ENCODE measurements at regions not wholly inside any gene's neighbourhood (a gene's known extent, or its start where the extent isn't known, plus 50 kb on each side); places are given as distances from the start of the nearest gene placed in this dataset.
"Not testable (repeated sequence)": the region's sequence is repeated elsewhere in the genome, so short reads cannot be mapped to it uniquely, and the experiment has no call there.

DNA sequence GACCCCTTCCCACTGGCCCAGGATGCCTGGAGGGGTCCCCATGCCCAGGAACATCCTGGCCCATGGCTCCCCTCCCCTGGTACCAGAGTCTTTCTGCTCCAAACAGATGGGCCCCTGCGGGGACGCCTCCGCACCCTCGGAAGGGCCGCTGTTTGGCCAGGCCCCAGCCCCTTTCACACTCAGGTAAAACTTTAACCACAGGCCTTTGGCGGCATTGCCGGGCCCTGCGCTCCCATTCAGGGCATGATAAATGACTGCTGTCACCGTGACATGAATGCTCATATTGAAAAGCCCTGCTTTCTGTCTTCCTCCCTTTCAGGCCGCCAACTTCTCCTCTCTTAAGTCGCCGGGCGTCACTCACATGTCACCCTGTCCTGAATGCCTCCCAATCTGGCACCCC is 141.5 kb upstream of the TOP1 start:
- Histone ChIP-seq H3K4me3 (ENCODE audit: insufficient read depth in 1 of 2, low read depth in 1 of 2, low read length in 2 of 2) (no peak overlapping the region), H3K27me3 (ENCODE audit: control insufficient read depth in 1 of 2, insufficient read depth in 1 of 2, low read length in 2 of 2) (peaks cover 3 to 43% of the 10 kb centered on the region in 2 experiments), H4K91ac (ENCODE audit: low read length) (no peak overlapping the region), H2BK12ac (ENCODE audit: low read length in 2 of 2) (no peak overlapping the region), H3K36me3 (ENCODE audit: control insufficient read depth in 1 of 2, insufficient read depth in 2 of 2, low read depth in 1 of 2, low read length in 2 of 2) (no peaks in the 10 kb centered on the region), H3K79me1 (replicated peaks; ENCODE audit: low read length, poor library complexity, severe bottlenecking) (no peaks in the 10 kb centered on the region), H3K18ac (ENCODE audit: low read depth in 1 of 2, low read length in 2 of 2) (no peak overlapping the region), H3K9ac (ENCODE audit: low read length) (no peak overlapping the region), H3K4me2 (ENCODE audit: low read length, poor library complexity, severe bottlenecking) (no peak overlapping the region), H4K8ac (ENCODE audit: low read length) (no peak overlapping the region), H2AK5ac (ENCODE audit: low read length, severe bottlenecking) (no peak overlapping the region), H2AFZ (ENCODE audit: low read depth, low read length) (no peak overlapping the region), H3K9me3 (ENCODE audit: control insufficient read depth, low read length) (no peaks in the 10 kb centered on the region), H3K14ac (ENCODE audit: low read length in 2 of 2) (no peak overlapping the region), H3K4ac (ENCODE audit: low read depth in 1 of 2, low read length in 2 of 2) (no peak overlapping the region), H3K4me1 (ENCODE audit: control insufficient read depth, insufficient read depth, low read depth, low read length) (no peaks in the 10 kb centered on the region), H2BK15ac (ENCODE audit: low read depth, poor library complexity, severe bottlenecking) (no peak overlapping the region), H2BK120ac (ENCODE audit: low read depth, low read length) (no peak overlapping the region), H3K27ac (ENCODE audit: low read length, poor library complexity, severe bottlenecking) (no peak overlapping the region), H2BK5ac (ENCODE audit: low read depth, low read length, poor library complexity, severe bottlenecking) (no peak overlapping the region), H3K23ac (ENCODE audit: low read length in 2 of 2) (no peak overlapping the region)
- no peak for DNase-seq
- 94% methylated on average over 13 of the region's 13 CpGs for WGBS

DNA sequence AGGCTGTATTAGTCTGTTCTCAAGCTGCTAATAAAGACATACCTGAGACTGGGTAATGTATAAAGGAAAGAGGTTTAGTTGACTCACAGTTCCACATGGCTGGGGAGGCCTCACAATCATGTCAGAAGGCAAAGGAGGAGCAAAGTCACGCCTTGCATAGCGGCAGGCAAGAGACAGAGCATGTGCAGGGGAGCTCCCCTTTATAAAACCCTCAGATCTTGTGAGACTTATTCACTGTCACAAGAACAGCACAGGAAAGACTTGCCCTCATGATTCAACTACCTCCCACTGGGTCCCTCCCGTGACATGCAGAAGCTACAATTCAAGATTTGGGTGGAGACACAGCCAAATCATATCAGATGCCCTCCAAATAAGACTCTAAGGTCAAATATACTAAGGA is 139.4 kb upstream of the TOP1 start:
- not testable (repeated sequence) for H3K79me1 ChIP-seq (replicated peaks; ENCODE audit: low read length, poor library complexity, severe bottlenecking); H3K23ac ChIP-seq (ENCODE audit: low read length in 2 of 2); H3K9ac ChIP-seq (ENCODE audit: low read length); H3K9me3 ChIP-seq (ENCODE audit: control insufficient read depth, low read length); H2BK12ac ChIP-seq (ENCODE audit: low read length in 2 of 2); H3K14ac ChIP-seq (ENCODE audit: low read length in 2 of 2); H3K4me1 ChIP-seq (ENCODE audit: control insufficient read depth, insufficient read depth, low read depth, low read length); H3K4me3 ChIP-seq (ENCODE audit: insufficient read depth in 1 of 2, low read depth in 1 of 2, low read length in 2 of 2); H4K91ac ChIP-seq (ENCODE audit: low read length); DNase-seq; H2BK5ac ChIP-seq (ENCODE audit: low read depth, low read length, poor library complexity, severe bottlenecking); H3K18ac ChIP-seq (ENCODE audit: low read depth in 1 of 2, low read length in 2 of 2); H3K4ac ChIP-seq (ENCODE audit: low read depth in 1 of 2, low read length in 2 of 2); H3K27ac ChIP-seq (ENCODE audit: low read length, poor library complexity, severe bottlenecking); H3K36me3 ChIP-seq (ENCODE audit: control insufficient read depth in 1 of 2, insufficient read depth in 2 of 2, low read depth in 1 of 2, low read length in 2 of 2); H2AFZ ChIP-seq (ENCODE audit: low read depth, low read length); H3K4me2 ChIP-seq (ENCODE audit: low read length, poor library complexity, severe bottlenecking); H2BK120ac ChIP-seq (ENCODE audit: low read depth, low read length); H2BK15ac ChIP-seq (ENCODE audit: low read depth, poor library complexity, severe bottlenecking); H2AK5ac ChIP-seq (ENCODE audit: low read length, severe bottlenecking); H4K8ac ChIP-seq (ENCODE audit: low read length)
- peaks cover 10 to 47% of the 10 kb centered on the region in 2 experiments for H3K27me3 ChIP-seq (ENCODE audit: control insufficient read depth in 1 of 2, insufficient read depth in 1 of 2, low read length in 2 of 2)
- 87% methylated on average over 3 of the region's 3 CpGs for WGBS

DNA sequence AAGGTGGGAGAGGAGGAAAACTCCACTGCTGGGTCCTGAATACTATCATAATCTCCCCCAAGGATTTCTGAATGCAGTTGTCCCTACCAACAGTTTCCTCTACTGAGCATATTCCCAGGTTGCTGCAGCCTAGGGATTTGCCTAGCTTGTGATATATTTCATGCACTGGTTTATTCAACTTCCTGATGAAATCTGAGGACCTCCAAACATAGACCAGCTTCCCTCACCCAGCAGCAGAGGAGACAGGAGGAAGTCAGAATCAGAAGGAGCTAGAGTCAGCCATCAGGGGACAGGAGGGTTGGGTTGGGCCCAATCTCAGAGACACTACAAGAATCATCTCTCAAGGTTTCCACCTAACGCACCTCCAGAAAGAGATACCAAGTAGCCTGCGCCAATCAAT is 138.4 kb upstream of the TOP1 start:
- WGBS = 90% methylated on average over 2 of the region's 2 CpGs
- no peak overlapping the region for H3K27ac ChIP-seq (ENCODE audit: low read length, poor library complexity, severe bottlenecking)
- peaks cover 12 to 45% of the 10 kb centered on the region in 2 experiments for H3K27me3 ChIP-seq (ENCODE audit: control insufficient read depth in 1 of 2, insufficient read depth in 1 of 2, low read length in 2 of 2)
- no peak overlapping the region for H2BK15ac ChIP-seq (ENCODE audit: low read depth, poor library complexity, severe bottlenecking)
- no peak for DNase-seq
- H3K18ac ChIP-seq (ENCODE audit: low read depth in 1 of 2, low read length in 2 of 2) = no peak overlapping the region
- H3K4me1 ChIP-seq (ENCODE audit: control insufficient read depth, insufficient read depth, low read depth, low read length) = no peaks in the 10 kb centered on the region
- no peak overlapping the region for H2AK5ac ChIP-seq (ENCODE audit: low read length, severe bottlenecking)
- no peak overlapping the region for H4K91ac ChIP-seq (ENCODE audit: low read length)
- H2BK5ac ChIP-seq (ENCODE audit: low read depth, low read length, poor library complexity, severe bottlenecking) = no peak overlapping the region
- H2BK120ac ChIP-seq (ENCODE audit: low read depth, low read length) = no peak overlapping the region
- H4K8ac ChIP-seq (ENCODE audit: low read length) = no peak overlapping the region
- no peak overlapping the region for H2BK12ac ChIP-seq (ENCODE audit: low read length in 2 of 2)
- H3K9me3 ChIP-seq (ENCODE audit: control insufficient read depth, low read length) = no peaks in the 10 kb centered on the region
- no peak overlapping the region for H3K4ac ChIP-seq (ENCODE audit: low read depth in 1 of 2, low read length in 2 of 2)
- H3K14ac ChIP-seq (ENCODE audit: low read length in 2 of 2) = no peak overlapping the region
- H3K9ac ChIP-seq (ENCODE audit: low read length) = no peak overlapping the region
- no peak overlapping the region for H3K23ac ChIP-seq (ENCODE audit: low read length in 2 of 2)
- no peak overlapping the region for H3K4me3 ChIP-seq (ENCODE audit: insufficient read depth in 1 of 2, low read depth in 1 of 2, low read length in 2 of 2)
- H3K36me3 ChIP-seq (ENCODE audit: control insufficient read depth in 1 of 2, insufficient read depth in 2 of 2, low read depth in 1 of 2, low read length in 2 of 2) = no peaks in the 10 kb centered on the region
- H3K4me2 ChIP-seq (ENCODE audit: low read length, poor library complexity, severe bottlenecking) = no peak overlapping the region
- no peak overlapping the region for H2AFZ ChIP-seq (ENCODE audit: low read depth, low read length)
- H3K79me1 ChIP-seq (replicated peaks; ENCODE audit: low read length, poor library complexity, severe bottlenecking) = no peaks in the 10 kb centered on the region

DNA sequence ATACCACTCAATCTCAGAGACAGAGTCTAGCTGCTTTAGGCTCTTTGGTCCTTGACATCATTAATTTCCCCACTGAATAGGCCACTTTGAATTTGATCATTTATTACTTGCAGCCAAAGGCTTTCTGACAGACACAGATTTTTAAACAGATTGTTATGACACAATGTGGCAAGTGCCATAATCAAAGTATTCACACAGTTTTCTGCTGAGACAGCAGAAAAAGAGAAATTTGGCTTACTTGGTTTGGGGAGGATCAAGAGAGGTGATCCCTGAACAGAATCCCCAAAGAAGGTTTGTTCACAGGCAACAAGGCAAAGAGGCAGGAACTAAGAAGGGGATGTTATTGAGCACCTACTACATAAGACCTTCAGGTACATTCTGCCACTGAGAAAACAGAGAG is 138.0 kb upstream of the TOP1 start:
- H3K14ac ChIP-seq (ENCODE audit: low read length in 2 of 2) = no peak overlapping the region
- no peaks in the 10 kb centered on the region for H3K36me3 ChIP-seq (ENCODE audit: control insufficient read depth in 1 of 2, insufficient read depth in 2 of 2, low read depth in 1 of 2, low read length in 2 of 2)
- no peaks in the 10 kb centered on the region for H3K79me1 ChIP-seq (replicated peaks; ENCODE audit: low read length, poor library complexity, severe bottlenecking)
- H2AK5ac ChIP-seq (ENCODE audit: low read length, severe bottlenecking) = no peak overlapping the region
- no peak overlapping the region for H3K18ac ChIP-seq (ENCODE audit: low read depth in 1 of 2, low read length in 2 of 2)
- H2BK120ac ChIP-seq (ENCODE audit: low read depth, low read length) = no peak overlapping the region
- peaks cover 17 to 45% of the 10 kb centered on the region in 2 experiments for H3K27me3 ChIP-seq (ENCODE audit: control insufficient read depth in 1 of 2, insufficient read depth in 1 of 2, low read length in 2 of 2)
- no peak overlapping the region for H3K4me2 ChIP-seq (ENCODE audit: low read length, poor library complexity, severe bottlenecking)
- no peaks in the 10 kb centered on the region for H3K9me3 ChIP-seq (ENCODE audit: control insufficient read depth, low read length)
- no peak overlapping the region for H3K27ac ChIP-seq (ENCODE audit: low read length, poor library complexity, severe bottlenecking)
- H4K8ac ChIP-seq (ENCODE audit: low read length) = no peak overlapping the region
- no peak for DNase-seq
- no peak overlapping the region for H2BK5ac ChIP-seq (ENCODE audit: low read depth, low read length, poor library complexity, severe bottlenecking)
- H2BK12ac ChIP-seq (ENCODE audit: low read length in 2 of 2) = no peak overlapping the region
- no peaks in the 10 kb centered on the region for H3K4me1 ChIP-seq (ENCODE audit: control insufficient read depth, insufficient read depth, low read depth, low read length)
- H3K4ac ChIP-seq (ENCODE audit: low read depth in 1 of 2, low read length in 2 of 2) = no peak overlapping the region
- H3K23ac ChIP-seq (ENCODE audit: low read length in 2 of 2) = no peak overlapping the region
- H3K4me3 ChIP-seq (ENCODE audit: insufficient read depth in 1 of 2, low read depth in 1 of 2, low read length in 2 of 2) = no peak overlapping the region
- H2AFZ ChIP-seq (ENCODE audit: low read depth, low read length) = no peak overlapping the region
- no peak overlapping the region for H3K9ac ChIP-seq (ENCODE audit: low read length)
- no peak overlapping the region for H2BK15ac ChIP-seq (ENCODE audit: low read depth, poor library complexity, severe bottlenecking)
- H4K91ac ChIP-seq (ENCODE audit: low read length) = no peak overlapping the region

Measured in mesenchymal stem cell (in vitro differentiated cells and primary cell).